NCI-H748 treated with DMSO at 0.1 percent for 48 hours (cell line): ENCODE measurements at regions not wholly inside any gene's neighbourhood (a gene's known extent, or its start where the extent isn't known, plus 50 kb on each side); places are given as distances from the start of the nearest gene placed in this dataset.

ENCODE experiments used
- DNase-seq: peaks from one replicate; lab custom pipeline; 2025; lab: John Stamatoyannopoulos, UW

GRCh38 chr5:14090755-14091154 is 52.4 kb upstream of the TRIO start:
- DNase-seq, result no peak

DNA sequence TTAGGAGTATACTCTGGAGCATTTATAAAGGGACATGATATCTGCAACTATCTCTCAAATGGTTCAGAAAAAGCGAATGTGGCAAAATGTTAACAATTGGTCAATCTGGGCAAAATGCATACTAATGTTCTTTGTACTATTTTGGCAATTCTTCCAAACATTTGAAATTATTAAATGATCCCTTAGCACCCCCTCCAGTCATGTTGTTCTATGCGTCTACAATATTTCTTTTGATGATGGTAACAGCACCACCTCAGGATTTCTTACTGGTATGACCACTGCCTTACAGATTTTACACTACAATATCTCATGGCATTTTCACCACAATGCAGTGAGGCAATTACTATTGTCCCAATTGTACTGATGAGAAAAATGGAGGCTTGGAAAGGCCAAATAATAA is 52.9 kb upstream of the TRIO start:
- no peak for DNase-seq

DNA sequence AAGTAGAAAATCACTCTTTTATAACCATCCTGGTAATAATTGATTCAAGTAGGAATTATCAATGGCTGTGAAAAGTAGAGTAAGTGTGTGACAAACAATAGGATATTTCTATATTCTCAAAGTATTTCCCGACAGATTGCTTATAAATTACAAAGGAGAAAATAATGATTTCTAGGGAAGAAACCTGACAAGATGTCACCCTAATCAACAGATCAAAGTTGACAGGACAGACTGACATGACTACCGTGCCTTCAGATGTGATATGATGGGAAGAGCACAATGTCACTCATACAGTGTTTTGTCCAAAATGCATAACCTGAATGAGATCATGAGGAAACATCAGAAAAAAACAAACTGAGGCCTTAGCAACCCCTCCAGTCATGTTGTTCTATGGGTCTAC is 53.9 kb upstream of the TRIO start:
- DNase-seq, result no peak

DNA sequence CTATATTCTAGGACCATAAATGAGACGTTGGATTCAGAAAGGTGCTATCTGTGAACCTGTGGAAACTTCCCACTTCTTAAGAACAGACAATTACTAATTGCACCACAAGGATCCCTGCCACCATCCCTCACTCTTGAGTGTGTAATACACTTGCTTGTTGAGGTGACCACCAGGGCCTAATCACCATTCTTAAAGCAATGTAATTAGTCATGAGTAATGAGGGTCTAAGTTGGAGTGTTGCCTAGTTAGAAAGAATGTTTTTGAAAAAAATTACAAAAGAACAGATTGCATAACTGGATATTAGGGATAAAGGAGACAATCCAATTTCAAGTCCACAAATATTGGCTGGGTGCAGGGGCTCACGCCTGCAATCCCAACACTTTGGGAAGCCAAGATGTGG is 56.9 kb upstream of the TRIO start:
- no peak for DNase-seq

- DNase-seq, result no peak
Measured at GRCh38 chr5:14082973-14083372, 60.2 kb upstream of the TRIO start.

DNA sequence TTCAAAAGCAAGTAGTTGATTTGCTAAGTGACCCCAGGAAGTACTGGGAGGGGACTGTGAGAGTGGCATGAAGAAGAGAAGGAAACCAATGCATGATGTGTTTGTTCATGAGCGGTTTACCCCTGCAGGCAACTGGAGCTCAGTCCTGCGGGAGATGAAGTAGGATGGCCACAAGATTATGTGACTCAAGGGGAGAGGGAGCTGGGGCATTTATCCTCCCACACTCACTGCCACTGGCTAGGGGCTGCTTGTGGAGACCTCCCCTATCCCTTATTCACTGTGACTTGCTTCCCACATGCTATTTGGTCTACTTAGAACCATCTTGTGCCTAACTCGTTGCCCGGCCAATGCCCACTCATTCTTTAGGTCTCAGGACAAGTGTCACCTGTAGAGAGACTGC is 60.6 kb upstream of the TRIO start:
- DNase-seq, result no peak

GRCh38 chr5:14081791-14082190 is 61.4 kb upstream of the TRIO start:
- DNase-seq, result no peak

DNA sequence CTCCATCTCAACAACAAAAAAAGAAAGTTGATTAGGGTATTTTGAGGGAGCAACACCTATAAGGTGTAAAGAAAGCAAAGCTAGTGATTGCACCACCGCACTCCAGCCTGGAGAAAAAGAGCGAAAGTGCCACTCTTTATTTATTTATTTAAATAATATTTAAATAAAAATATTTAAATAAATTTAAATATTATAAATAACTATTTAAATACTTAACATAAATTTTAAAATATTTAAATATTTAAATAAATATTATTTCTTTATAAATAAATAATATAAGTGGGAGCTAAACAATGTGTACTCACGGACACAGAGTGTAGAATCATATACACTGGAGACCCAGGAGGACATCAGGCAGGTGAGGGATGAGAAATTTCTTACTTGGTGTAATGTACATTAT is 64.4 kb upstream of the TRIO start:
- DNase-seq, result no peak

- DNase-seq, result no peak
Measured at GRCh38 chr5:14077501-14077900, 65.6 kb upstream of the TRIO start.

DNA sequence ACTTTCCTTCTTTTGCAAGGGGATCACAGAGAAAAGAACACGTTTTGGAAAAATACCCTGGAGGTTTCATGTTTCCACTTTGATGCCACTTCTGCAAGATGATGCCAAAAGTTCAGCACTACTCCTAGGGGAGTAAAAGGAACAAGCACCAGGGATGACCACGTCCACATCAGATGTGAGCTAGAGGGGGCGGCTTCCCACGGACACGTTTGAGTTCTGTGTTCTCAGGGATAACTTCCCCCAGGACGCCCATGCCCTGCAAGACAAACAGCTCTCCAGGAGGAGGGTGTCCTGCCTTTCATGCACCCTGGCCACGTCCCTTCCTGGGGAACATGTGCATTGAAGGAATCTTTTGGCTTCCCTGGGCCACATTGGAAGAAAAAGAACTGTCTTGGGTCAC is 66.6 kb upstream of the TRIO start:
- DNase-seq, result no peak

DNA sequence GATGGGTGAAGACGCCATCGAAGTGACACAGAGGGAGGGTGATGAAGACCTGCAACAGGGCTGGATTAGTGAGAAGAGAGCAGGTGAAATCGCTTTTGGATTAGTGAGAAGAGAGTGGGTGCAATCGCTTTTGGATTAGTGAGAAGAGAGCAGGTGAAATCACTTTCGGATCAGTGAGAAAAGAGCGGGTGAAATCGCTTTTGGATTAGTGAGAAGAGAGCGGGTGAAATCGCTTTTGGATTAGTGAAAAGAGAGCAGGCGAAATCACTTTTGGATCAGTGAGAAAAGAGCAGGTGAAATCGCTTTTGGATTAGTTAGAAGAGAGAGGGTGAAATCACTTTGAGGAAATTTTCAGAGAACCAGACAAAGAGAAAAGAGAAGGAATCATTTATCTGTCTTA is 67.2 kb upstream of the TRIO start:
- no peak for DNase-seq

GRCh38 chr5:14071433-14071832 is 71.7 kb upstream of the TRIO start:
- DNase-seq, result no peak

- no peak for DNase-seq
Measured at GRCh38 chr5:14069021-14069420, 74.1 kb upstream of the TRIO start.

DNA sequence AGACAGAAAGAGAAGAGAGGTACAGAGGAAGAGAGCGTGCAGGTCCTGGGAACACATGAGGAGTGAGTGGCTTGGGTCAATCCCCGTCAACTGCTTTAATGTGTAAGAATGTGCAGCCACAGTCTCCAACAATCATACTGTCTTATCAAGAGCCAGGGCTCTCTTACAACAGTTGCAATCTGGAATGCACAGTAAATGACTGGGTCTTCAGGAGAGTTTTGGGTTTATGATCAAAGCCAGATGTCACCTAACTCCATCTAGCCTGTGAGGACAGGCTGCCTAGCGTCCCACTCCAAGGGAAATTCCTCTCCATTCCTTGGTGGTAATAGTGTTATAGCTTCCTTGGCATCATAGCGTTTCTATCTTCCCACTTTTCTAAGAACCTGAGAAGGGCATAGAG is 75.0 kb upstream of the TRIO start:
- no peak for DNase-seq

DNA sequence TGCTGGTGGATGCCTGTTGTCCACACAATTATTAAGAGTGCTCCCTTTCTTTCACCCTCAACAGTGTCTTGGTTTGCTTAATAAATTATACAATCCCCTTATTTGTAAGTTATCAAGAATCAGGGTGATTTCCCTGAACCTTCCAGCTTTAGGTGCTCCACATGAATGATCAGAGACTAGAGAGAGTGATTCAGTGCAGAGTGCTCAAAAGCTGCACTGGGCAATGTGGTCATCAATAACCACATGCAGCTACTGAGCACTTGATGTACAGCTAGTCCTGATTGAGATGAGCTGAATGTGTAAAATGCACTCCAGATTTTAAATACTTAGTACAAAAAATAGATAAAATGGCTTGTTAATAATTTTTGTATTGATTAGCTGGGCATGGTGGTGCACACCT is 76.8 kb upstream of the TRIO start:
- DNase-seq, result no peak

DNA sequence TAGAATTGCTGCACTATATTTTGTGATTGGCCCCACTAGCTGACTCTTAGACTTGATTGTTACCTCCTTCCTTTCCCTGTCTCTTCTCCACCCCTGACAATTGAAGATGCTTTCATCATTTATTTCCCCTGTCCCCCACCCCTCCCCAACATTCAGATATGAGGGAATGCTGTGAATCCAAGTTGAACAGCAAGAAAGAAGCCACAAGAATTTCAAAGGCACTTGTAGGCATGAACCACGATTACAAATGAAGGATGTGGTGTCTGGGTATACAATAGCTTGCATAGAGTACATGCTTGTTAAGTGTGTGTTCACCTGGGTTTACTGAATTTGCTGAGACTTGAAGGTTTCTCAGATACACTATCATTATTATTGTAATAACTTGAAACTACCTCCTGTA is 78.3 kb upstream of the TRIO start:
- no peak for DNase-seq

- DNase-seq, result no peak
Measured at GRCh38 chr5:14063691-14064090, 79.5 kb upstream of the TRIO start.

- no peak for DNase-seq
Measured at GRCh38 chr5:14063138-14063537, 80.0 kb upstream of the TRIO start.

GRCh38 chr5:14062178-14062577 is 81.0 kb upstream of the TRIO start:
- no peak for DNase-seq

- DNase-seq, result no peak
Measured at GRCh38 chr5:14061106-14061505, 82.0 kb upstream of the TRIO start.

- DNase-seq, result no peak
Measured at GRCh38 chr5:14060218-14060617, 82.9 kb upstream of the TRIO start.

DNA sequence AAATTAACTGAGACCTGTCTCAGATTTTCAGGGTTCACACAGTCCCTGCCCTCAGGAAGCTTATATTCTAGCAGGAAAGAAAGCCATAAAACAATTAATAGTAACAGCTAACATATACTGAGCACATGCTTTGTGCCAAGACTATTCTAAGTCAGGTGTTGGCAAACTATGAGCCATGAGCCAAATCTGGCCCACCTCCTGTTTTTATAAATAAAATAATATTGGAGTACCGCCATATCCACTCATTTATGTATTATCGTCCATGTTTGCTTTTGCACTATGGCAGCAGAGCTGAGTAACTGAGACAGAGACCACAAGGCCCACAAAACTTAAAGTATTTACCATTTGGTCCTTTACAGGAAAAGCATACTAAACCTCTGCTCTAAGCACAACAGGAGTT is 83.3 kb upstream of the TRIO start:
- DNase-seq, result no peak

- DNase-seq, result no peak
Measured at GRCh38 chr5:14057289-14057688, 85.9 kb upstream of the TRIO start.

DNA sequence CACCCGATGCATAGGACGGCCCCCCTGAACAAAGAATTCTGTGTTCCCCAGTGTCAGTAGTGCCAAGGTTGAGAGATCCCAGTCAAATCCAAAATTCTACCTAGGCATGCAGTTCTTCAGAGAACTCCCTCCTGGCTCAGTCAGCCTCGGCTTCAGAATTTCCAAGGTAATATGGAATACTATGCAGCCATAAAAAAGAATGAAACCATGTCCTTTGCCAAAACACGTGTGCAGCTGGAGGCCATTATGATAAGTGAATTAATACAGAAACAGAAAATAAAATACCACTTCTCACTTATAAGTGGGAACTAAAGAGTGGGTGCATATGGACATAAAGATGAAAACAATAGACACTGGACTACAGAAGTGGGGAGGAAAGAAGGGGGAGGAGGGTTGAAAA is 87.1 kb upstream of the TRIO start:
- no peak for DNase-seq
